ENCODE measurements at regions not wholly inside any gene's neighbourhood (a gene's known extent, or its start where the extent isn't known, plus 50 kb on each side); places are given as distances from the start of the nearest gene placed in this dataset.
"Not testable (repeated sequence)": the region's sequence is repeated elsewhere in the genome, so short reads cannot be mapped to it uniquely, and the experiment has no call there.

- DNase-seq = no peak
Measured at GRCh38 chr4:28238876-28239275, 1378.2 kb downstream of the STIM2 start.

GRCh38 chr4:28241021-28241420 is 1380.4 kb downstream of the STIM2 start:
- DNase-seq = no peak

- no peak for DNase-seq
Measured at GRCh38 chr4:28247805-28248204, 1387.2 kb downstream of the STIM2 start.

- no peak for DNase-seq
Measured at GRCh38 chr4:28248269-28248668, 1387.6 kb downstream of the STIM2 start.

GRCh38 chr4:28250646-28251045 is 1390.0 kb downstream of the STIM2 start:
- peak in 1 of 2 experiments; percentile 14 for DNase-seq

- no peak for DNase-seq
Measured at GRCh38 chr4:28251831-28252230, 1391.2 kb downstream of the STIM2 start.

- DNase-seq = no peak
Measured at GRCh38 chr4:28254003-28254402, 1393.4 kb downstream of the STIM2 start.

GRCh38 chr4:28256295-28256694 is 1395.7 kb downstream of the STIM2 start:
- DNase-seq = no peak

GRCh38 chr4:28259951-28260350 is 1399.3 kb downstream of the STIM2 start:
- no peak for DNase-seq

- DNase-seq = no peak
Measured at GRCh38 chr4:28267166-28267565, 1406.5 kb downstream of the STIM2 start.

GRCh38 chr4:28269426-28269825 is 1408.8 kb downstream of the STIM2 start:
- DNase-seq = no peak

- DNase-seq = no peak
Measured at GRCh38 chr4:28277931-28278330, 1417.3 kb downstream of the STIM2 start.

GRCh38 chr4:28278676-28279075 is 1418.0 kb downstream of the STIM2 start:
- DNase-seq = no peak

GRCh38 chr4:28279249-28279648 is 1418.6 kb downstream of the STIM2 start:
- no peak for DNase-seq

GRCh38 chr4:28286266-28286665 is 1425.6 kb downstream of the STIM2 start:
- DNase-seq = not testable (repeated sequence)

GRCh38 chr4:28287831-28288233 is 1427.2 kb downstream of the STIM2 start:
- DNase-seq = no peak

GRCh38 chr4:28296239-28296638 is 1435.6 kb downstream of the STIM2 start:
- no peak for DNase-seq

- no peak for DNase-seq
Measured at GRCh38 chr4:28310926-28311325, 1450.3 kb downstream of the STIM2 start.

- DNase-seq = not testable (repeated sequence)
Measured at GRCh38 chr4:28312497-28312896, 1451.9 kb downstream of the STIM2 start.

- DNase-seq = no peak
Measured at GRCh38 chr4:28313729-28314713, 1453.4 kb downstream of the STIM2 start.

GRCh38 chr4:28317221-28317620 is 1456.6 kb downstream of the STIM2 start:
- no peak for DNase-seq

GRCh38 chr4:28334249-28334648 is 1473.6 kb downstream of the STIM2 start:
- no peak for DNase-seq

- no peak for DNase-seq
Measured at GRCh38 chr4:28341784-28342183, 1481.1 kb downstream of the STIM2 start.

GRCh38 chr4:28350485-28350884 is 1489.8 kb downstream of the STIM2 start:
- DNase-seq = no peak

- DNase-seq = no peak
Measured at GRCh38 chr4:28351102-28351501, 1490.5 kb downstream of the STIM2 start.
